Rectal smooth muscle tissue (tissue), 1 donor: ENCODE measurements at regions not wholly inside any gene's neighbourhood (a gene's known extent, or its start where the extent isn't known, plus 50 kb on each side); places are given as distances from the start of the nearest gene placed in this dataset.

ENCODE experiments used
- H3K27ac ChIP-seq: one replicate; pipeline ENCODE4 v1.7.0; 2013; ENCODE audit warnings: low read depth, low read length, inconsistent platforms
- H3K27me3 ChIP-seq: one replicate; pipeline ENCODE4 v1.7.0; 2013; ENCODE audit warnings: low read length; ENCODE audit not compliant: control insufficient read depth, insufficient read depth
- H3K36me3 ChIP-seq: one replicate; pipeline ENCODE4 v1.7.0; 2013; ENCODE audit warnings: low read length; ENCODE audit not compliant: control insufficient read depth, insufficient read depth
- H3K4me1 ChIP-seq: one replicate; pipeline ENCODE4 v1.7.0; 2013; ENCODE audit warnings: low read length; ENCODE audit not compliant: control insufficient read depth, insufficient read depth
- H3K4me3 ChIP-seq: one replicate; pipeline ENCODE4 v1.7.0; 2013; ENCODE audit warnings: low read length
- H3K9ac ChIP-seq: one replicate; pipeline ENCODE4 v1.7.0; 2013; ENCODE audit warnings: low read length

DNA sequence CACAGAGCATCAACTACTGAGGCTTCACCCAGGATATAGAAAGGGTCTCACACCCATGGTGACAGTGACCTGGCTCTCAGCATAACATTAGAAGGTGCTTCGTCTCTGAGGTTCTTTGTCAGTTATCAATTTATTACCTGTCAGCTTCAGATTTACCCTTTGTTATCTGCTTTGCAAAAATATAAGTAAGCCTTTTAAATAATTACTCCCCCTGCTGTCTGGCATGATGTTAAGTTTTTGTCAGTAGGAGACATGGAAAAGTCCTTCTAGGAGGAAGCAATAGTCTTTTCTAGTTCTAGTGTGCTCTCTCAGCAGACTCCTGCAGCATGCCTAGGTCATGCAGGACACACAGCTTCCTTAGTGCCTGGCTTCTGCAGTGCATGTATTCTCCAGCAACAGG, 149.9 kb downstream of the RDH14 start:
- Histone ChIP-seq H3K9ac (no peak overlapping the region), H3K4me1 (peaks cover 3% of the 10 kb centered on the region), H3K4me3 (no peak overlapping the region), H3K27ac (no peak overlapping the region), H3K36me3 (no peaks in the 10 kb centered on the region), H3K27me3 (no peaks in the 10 kb centered on the region)

DNA sequence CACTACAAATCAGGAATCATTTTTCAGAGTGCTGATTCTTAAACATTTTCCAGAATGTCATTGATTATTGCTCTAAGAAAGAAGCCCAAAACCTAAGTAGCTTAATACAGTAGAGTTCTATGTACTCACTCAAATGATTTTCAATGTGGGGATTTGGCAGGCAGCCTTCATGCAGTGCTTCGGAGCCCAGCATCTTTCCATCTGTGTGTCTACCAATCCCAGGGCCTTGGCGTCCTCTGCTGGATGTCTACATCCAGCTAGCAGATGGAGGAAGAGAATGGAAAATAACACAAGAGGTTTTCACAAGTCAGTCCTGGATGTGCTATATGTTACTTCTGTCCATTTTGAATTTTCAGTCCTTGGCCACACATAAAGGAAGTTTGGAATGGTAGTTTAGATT, 151.8 kb downstream of the RDH14 start:
- H3K27me3 ChIP-seq: no peaks in the 10 kb centered on the region
- peaks cover 3% of the 10 kb centered on the region for H3K4me1 ChIP-seq
- H3K9ac ChIP-seq: no peak overlapping the region
- no peak overlapping the region for H3K27ac ChIP-seq
- no peaks in the 10 kb centered on the region for H3K36me3 ChIP-seq
- H3K4me3 ChIP-seq: no peak overlapping the region

DNA sequence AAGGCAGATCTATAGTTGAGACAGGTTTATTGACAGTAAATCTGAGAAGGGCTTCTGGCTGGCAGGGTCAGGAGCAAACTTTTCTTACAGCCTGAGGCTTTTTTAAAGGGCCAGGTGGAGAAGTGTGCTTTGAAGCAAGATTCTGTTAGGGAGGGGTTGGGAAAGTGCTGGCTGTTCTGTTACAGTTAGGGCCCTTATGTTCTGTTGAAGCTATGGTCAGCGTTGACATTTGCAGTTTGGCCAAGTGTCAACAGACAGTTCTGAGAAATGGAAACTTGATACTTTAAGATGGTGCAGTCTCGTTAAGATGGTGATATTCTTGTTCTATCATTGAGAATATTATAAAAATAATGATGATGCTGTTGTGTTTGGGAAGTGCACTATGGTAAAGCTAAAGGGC, 154.2 kb downstream of the RDH14 start:
- Histone ChIP-seq H3K4me1 (peaks cover 3% of the 10 kb centered on the region), H3K36me3 (no peaks in the 10 kb centered on the region), H3K27ac (no peak overlapping the region), H3K4me3 (no peak overlapping the region), H3K9ac (no peak overlapping the region), H3K27me3 (no peaks in the 10 kb centered on the region)

DNA sequence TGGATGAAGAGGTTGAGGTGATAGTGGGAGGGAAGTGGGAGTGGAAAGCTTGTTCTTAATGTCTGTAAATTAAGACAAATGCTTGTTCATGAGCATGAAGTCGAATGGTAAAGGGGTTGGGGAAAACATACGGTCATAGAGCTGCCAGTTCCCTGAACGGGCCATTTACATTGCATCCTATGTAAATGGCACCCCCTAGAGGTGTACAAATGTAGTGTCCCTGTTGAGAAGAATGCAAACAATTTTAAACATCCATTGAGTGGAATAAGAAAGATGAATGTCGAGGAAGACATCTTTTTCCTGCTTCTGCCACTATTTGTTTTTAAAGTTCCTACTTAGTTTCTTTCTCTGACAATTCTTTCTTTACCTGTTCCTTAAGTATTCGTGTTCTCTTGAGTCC, 155.7 kb downstream of the RDH14 start:
- no peak overlapping the region for H3K9ac ChIP-seq
- H3K27me3 ChIP-seq: no peaks in the 10 kb centered on the region
- no peak overlapping the region for H3K27ac ChIP-seq
- no peaks in the 10 kb centered on the region for H3K36me3 ChIP-seq
- H3K4me1 ChIP-seq: peaks cover 3% of the 10 kb centered on the region
- H3K4me3 ChIP-seq: no peak overlapping the region

DNA sequence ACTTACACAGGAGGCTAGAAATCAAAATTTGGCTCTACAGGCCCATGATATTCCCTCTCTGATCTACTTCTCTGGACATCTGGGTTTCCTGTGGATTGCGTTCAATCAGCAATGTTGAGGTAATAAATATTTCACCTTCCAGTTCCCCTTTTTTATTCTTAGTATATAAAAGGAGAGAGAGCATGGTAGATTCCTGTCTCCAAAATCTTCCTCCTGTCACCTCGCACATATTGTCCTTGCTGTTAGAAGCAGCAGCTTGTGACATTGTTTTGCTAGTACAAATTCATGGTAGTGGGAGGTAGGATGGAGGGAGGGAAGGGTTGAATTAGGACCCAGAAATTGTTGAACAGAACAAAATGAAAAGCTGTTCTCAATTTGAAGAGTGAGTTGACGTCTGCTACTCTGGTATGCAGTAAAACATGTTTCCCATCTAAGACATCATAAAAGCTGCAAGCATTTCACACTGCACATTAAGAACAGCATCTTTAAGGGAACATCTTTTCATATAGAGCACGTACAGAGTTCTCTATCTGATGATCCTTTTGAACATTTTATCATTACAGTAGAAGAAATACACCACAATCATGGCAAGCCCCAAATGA, 156.4 kb downstream of the RDH14 start:
- no peaks in the 10 kb centered on the region for H3K27me3 ChIP-seq
- peaks cover 3% of the 10 kb centered on the region for H3K4me1 ChIP-seq
- no peak overlapping the region for H3K9ac ChIP-seq
- H3K4me3 ChIP-seq: no peak overlapping the region
- H3K36me3 ChIP-seq: no peaks in the 10 kb centered on the region
- H3K27ac ChIP-seq: no peak overlapping the region

DNA sequence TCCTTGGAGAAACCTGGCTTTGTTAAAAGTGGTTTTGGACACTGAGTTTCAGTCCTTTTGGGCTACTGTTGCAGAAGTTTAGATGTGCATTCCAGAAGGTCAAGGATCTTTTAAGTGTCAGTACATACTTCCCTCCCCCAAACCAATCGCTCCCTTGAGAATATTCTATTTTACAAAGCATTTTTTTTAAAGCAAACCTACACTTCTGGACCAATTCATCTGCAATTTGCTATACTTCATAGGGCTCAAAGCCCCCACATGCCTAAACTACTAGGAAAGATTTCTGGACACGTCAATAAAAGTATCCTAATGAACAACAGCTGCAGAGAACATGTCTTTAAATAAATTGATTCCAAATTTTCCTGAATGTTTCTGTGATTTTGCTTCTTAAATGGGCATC, 157.6 kb downstream of the RDH14 start:
- Histone ChIP-seq H3K4me1 (peaks cover 3% of the 10 kb centered on the region), H3K9ac (no peak overlapping the region), H3K36me3 (no peaks in the 10 kb centered on the region), H3K27ac (no peak overlapping the region), H3K4me3 (no peak overlapping the region), H3K27me3 (no peaks in the 10 kb centered on the region)

DNA sequence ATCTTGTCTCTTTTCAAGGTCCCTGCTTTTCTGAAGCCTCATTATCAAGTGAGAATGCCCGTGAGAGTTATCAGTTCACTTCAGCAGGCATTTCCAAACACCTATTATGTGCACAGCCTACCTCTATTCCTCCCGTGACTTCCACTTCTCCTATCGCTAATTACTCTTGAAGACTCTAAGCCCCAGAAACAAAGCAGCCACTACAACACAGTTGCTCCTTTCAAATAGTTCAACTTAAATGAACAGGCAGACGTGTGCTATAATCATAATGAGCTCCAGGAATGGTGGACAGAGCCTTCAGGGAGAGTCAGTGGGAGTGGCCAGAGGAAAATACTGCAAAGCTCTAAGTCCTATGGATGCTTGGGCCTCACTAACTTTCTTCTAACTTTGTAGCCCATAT, 159.0 kb downstream of the RDH14 start:
- Histone ChIP-seq H3K9ac (no peak overlapping the region), H3K27ac (no peak overlapping the region), H3K36me3 (no peaks in the 10 kb centered on the region), H3K4me1 (peaks cover 3% of the 10 kb centered on the region), H3K27me3 (no peaks in the 10 kb centered on the region), H3K4me3 (no peak overlapping the region)

DNA sequence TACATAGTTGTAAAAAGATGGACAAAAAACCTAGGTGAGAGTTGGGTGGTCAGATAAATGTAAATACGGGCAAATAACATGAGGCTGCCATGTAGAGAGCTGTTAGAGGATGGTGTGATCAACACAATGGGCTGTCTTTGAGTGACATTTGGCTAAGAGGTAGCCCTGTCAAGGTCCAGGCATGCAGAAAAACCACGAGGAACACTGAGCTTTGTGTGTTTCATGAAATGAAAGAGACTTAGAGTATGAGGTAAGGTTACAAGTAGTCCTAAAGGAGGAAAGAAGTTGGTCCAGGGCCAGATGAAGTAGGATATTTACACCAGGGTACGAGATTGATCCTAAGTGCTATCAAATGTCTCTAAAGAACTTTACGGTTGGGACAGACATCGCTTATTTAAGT, 160.9 kb downstream of the RDH14 start:
- Histone ChIP-seq H3K4me3 (no peak overlapping the region), H3K36me3 (no peaks in the 10 kb centered on the region), H3K4me1 (no peaks in the 10 kb centered on the region), H3K27ac (no peak overlapping the region), H3K9ac (no peak overlapping the region), H3K27me3 (no peaks in the 10 kb centered on the region)

DNA sequence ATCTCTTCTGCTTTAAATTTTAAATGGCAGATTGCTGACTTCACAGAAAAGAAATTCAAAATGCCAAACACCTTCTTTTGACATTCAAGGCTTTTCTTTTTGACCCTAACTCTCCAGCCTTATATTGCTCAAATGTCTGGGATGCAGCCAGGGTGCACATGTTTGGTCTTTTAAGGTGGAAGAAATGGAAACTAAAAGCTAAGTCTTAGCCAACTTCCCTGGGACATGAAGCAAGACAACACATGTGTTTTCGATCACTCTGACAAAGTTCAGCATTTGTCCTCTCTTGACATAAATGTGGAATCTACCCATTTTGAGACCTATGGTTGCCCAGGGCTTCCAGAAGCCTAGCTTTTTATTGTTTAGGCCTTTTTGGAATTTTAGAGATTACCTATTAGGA, 161.6 kb downstream of the RDH14 start:
- H3K4me3 ChIP-seq: no peak overlapping the region

DNA sequence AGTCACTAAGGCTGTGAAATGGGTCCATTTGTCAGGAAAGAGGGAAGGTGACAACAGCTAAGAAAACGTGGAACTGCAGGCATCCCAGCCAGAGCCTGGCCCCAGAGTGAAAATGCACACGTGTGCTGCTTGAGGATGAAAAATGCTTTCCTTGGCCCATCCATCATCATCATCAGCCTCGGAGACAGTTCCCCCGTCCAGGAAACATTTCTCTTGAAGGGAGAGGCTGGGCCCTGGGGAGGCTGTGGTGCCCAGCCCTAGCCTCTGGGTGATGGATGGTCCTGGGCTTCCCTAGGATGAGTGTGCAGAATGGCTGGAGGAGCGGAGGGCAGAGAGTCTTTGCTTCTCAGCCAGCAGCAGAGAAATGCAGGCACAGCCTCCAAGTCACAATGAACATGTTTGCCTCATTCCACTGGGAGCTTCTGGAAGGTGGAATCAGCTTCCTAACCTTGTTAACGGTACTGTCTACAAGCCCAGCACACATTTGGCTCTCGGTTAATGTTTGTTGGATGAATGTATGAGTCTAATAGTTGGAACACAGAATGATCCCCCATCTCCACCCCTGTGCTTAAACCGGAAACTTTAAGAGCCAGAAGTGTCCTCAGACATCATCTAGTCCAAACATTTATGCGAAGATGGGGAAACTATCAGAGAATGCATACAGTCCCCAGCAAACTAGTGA, 164.0 kb downstream of the RDH14 start:
- H3K36me3 ChIP-seq: no peaks in the 10 kb centered on the region
- H3K27ac ChIP-seq: no peak overlapping the region
- no peaks in the 10 kb centered on the region for H3K27me3 ChIP-seq
- H3K4me1 ChIP-seq: no peaks in the 10 kb centered on the region
- no peak overlapping the region for H3K4me3 ChIP-seq
- H3K9ac ChIP-seq: no peak overlapping the region

More for the DNA sequence above, 161.6 kb downstream of the RDH14 start:
- Histone ChIP-seq H3K36me3 (no peaks in the 10 kb centered on the region), H3K27me3 (no peaks in the 10 kb centered on the region), H3K9ac (no peak overlapping the region), H3K27ac (no peak overlapping the region), H3K4me1 (no peaks in the 10 kb centered on the region)

DNA sequence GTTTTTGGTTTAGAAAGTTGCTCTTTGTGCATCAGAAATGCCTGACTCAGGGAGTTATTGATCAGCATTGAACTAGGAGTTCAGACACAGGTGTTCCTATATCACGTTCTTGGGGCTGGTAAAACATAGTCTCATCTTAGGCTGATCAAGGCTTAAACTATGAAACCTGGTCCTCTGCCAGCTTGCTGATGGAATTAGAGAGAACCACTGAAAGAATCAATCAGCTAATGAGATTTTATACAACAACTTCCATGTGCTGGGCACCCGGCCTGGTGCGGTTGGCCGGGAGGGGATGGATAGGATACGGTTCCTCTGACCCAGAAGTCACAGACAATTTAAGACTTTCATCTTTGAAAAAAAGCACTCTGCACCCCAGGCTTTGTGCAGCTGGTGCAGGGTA, 164.9 kb downstream of the RDH14 start:
- Histone ChIP-seq H3K9ac (no peak overlapping the region), H3K36me3 (no peaks in the 10 kb centered on the region), H3K27ac (no peak overlapping the region), H3K27me3 (no peaks in the 10 kb centered on the region), H3K4me3 (no peak overlapping the region), H3K4me1 (no peaks in the 10 kb centered on the region)

DNA sequence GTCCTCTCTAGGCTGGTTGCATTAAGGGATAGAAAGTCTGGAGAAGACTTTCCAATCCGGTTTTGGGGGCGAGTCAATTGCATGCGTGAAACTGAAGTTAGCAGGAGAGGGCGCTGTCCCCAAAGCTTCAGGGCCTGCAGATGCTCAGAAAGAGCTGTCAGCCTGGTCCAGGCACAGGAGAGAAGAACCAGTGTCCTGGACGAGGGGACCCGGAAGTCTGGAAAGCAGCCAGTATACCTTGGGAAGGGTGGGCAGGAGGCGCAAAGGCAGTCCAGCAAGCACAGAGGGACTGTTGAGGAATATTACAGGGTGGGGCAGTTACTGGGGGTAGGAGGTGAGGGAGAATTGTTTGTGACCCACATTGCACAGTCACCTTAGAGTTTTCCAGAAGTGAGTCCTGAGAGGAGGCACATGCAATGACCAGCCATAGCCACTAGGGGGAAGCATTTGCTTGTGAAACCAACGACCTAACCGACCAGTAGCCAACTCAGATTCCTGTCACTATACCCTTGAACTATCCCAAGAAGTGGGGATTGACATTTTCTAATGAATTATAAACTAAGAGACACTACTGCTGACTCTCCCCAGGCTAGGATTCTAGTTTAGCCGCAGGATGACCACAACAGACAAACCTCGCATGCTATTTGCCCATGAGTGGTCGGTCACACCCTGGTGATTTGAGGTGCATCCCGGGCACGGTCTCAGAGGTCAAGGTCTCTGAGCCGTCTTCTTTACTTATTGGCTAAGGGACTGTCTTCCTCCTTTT, 172.8 kb downstream of the RDH14 start:
- no peaks in the 10 kb centered on the region for H3K36me3 ChIP-seq
- H3K4me3 ChIP-seq: no peak overlapping the region
- H3K27ac ChIP-seq: peak overlapping the region; percentile 55
- H3K4me1 ChIP-seq: peaks cover 2% of the 10 kb centered on the region
- H3K9ac ChIP-seq: no peak overlapping the region
- H3K27me3 ChIP-seq: no peaks in the 10 kb centered on the region
